Lung (tissue), 11 donors: ENCODE measurements at regions not wholly inside any gene's neighbourhood (a gene's known extent, or its start where the extent isn't known, plus 50 kb on each side); places are given as distances from the start of the nearest gene placed in this dataset.
"Not testable (repeated sequence)": the region's sequence is repeated elsewhere in the genome, so short reads cannot be mapped to it uniquely, and the experiment has no call there.

ENCODE experiments used
- ATAC-seq: fragments of 200-7000 bp; cut with Tn5 transposase; one replicate; pipeline ENCODE4 v1.9.1; 2020; ENCODE audit warnings: moderate number of reproducible peaks; ENCODE audit not compliant: insufficient read depth, low FRiP score
- DNase-seq, 3 donors: peaks; one replicate each; pipeline ENCODE4 v3.0.0-alpha.2; 2013 to 2017
- H3K27ac ChIP-seq, 2 donors: one replicate each; pipeline ENCODE4 v1.5.1; 2013; ENCODE audit warnings: mild to moderate bottlenecking in 2 of 2, moderate library complexity in 2 of 2, control low read depth in 1 of 2, inconsistent platforms in 1 of 2, low read depth in 1 of 2, low read length in 1 of 2
- H3K27me3 ChIP-seq, 3 donors: one replicate each; pipeline ENCODE4 v1.5.1; 2013; ENCODE audit warnings: low read length in 2 of 3; ENCODE audit not compliant: control insufficient read depth in 3 of 3, insufficient read depth in 3 of 3
- H3K36me3 ChIP-seq, 4 donors: one replicate each; pipeline ENCODE4 v1.5.1; 2013; ENCODE audit warnings: low read length in 4 of 4, mild to moderate bottlenecking in 1 of 4, moderate library complexity in 1 of 4; ENCODE audit not compliant: control insufficient read depth in 4 of 4, insufficient read depth in 4 of 4
- H3K4me1 ChIP-seq, 5 donors: one replicate each; pipeline ENCODE4 v1.5.1; 2013; ENCODE audit warnings: low read length in 5 of 5, mild to moderate bottlenecking in 2 of 5, moderate library complexity in 1 of 5; ENCODE audit not compliant: control insufficient read depth in 5 of 5, insufficient read depth in 5 of 5
- H3K4me3 ChIP-seq: one replicate; pipeline ENCODE4 v1.5.1; 2013; ENCODE audit warnings: mild to moderate bottlenecking, control low read depth, moderate library complexity
- H3K9ac ChIP-seq, 2 donors: one replicate each; pipeline ENCODE4 v1.5.1; 2013; ENCODE audit warnings: low read length in 2 of 2, control low read depth in 1 of 2; ENCODE audit not compliant: insufficient read depth in 1 of 2
- H3K9me3 ChIP-seq, 4 donors: one replicate each; pipeline ENCODE4 v1.5.1; 2013; ENCODE audit warnings: low read length in 3 of 4, mild to moderate bottlenecking in 1 of 4, moderate library complexity in 1 of 4; ENCODE audit not compliant: control insufficient read depth in 4 of 4, insufficient read depth in 3 of 4
- WGBS, 2 donors: extraction: QIAGEN DNeasy Blood & Tissue Kit; methylation state at CpG; one replicate each; pipeline ENCODE4 v1.1.7; 2013; 5-methylcytosine and 5-hydroxymethylcytosine counted together
- TF ChIP-seq, protein P1 (sequence below): IDR thresholded peaks from 2 replicates; pipeline ENCODE4 v1.5.1; 2012; ENCODE audit warnings: mild to moderate bottlenecking; ENCODE audit errors: control extremely low read depth, extremely low read depth
- donor health status: control.
- donor health status: control.
- donor health status: Bipolar disorder and iron deficiency.
- donor health status: healthy.
- donor health status: DM: yes; HTN: yes; CAD: no.

DNA sequence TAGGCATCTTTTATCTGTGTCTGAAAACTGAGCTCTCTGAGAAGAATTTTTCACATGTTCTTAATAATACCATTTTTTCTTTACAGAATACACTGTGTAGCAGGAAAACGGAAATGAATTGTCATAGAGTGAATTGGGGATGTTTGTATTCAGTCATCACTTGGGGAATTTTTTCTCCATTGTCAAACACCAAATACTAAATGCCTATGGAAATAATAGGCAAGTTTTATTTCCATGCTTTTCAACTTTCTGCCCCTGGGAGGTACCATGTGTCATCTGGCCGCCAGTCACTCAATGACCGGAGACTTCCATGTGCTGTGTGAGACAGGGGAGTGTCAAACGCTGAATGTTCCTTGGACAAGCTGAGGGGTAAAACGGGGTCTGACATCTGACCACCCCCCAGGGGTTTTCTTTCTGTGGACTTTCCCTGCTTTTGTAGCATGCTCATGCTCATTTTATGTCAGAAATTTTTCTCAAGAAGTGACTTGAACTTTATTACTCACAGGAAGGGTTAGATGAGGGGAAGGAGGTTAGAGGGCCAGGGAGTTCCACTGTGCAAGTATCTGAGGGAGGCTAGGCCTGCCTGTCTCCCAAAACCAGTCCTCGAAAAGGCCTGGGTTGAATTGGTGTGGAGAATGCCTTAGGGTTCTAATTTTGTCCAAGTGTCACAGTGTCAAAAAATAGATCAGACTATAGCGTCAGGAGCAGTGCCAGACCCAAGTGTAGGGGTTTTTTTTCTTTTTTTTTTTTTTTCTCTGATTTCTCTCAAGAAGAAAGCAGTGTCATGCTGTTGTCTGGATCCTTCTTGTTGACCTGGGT, 438.6 kb downstream of the AGTPBP1 start:
- TF ChIP-seq, protein P1, sequence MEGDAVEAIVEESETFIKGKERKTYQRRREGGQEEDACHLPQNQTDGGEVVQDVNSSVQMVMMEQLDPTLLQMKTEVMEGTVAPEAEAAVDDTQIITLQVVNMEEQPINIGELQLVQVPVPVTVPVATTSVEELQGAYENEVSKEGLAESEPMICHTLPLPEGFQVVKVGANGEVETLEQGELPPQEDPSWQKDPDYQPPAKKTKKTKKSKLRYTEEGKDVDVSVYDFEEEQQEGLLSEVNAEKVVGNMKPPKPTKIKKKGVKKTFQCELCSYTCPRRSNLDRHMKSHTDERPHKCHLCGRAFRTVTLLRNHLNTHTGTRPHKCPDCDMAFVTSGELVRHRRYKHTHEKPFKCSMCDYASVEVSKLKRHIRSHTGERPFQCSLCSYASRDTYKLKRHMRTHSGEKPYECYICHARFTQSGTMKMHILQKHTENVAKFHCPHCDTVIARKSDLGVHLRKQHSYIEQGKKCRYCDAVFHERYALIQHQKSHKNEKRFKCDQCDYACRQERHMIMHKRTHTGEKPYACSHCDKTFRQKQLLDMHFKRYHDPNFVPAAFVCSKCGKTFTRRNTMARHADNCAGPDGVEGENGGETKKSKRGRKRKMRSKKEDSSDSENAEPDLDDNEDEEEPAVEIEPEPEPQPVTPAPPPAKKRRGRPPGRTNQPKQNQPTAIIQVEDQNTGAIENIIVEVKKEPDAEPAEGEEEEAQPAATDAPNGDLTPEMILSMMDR = no peak
- Histone ChIP-seq H3K27me3 (no peaks in the 10 kb centered on the region), H3K4me1 (no peaks in the 10 kb centered on the region), H3K27ac (no peak overlapping the region), H3K9me3 (peaks cover 0 to 1% (median 0%) of the 10 kb centered on the region in 4 donors), H3K4me3 (no peak overlapping the region), H3K36me3 (no peaks in the 10 kb centered on the region), H3K9ac (no peak overlapping the region)
- 79 to 85% methylated on average over 7 of the region's 7 CpGs for WGBS, 2 donors
- no peak for ATAC-seq
- DNase-seq = no peak

DNA sequence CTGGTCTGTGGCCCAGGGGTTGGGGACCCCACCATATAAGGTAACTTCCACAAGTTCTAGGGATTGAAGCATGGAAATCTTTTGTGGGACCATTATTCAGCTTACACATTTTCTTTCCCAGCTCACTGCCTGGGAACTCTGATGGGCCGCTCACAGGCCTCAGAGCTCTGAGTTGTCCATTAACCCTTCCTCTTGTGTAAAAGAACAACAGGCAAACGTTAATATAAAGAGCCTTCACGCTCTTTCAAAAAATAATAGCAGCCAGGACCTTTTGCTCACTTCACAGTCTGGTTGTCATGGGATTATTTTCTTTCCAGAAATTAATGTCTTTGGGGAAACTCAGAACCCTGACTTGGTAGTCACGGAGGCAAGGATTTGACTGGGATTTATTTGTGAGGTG, 443.3 kb downstream of the AGTPBP1 start:
- Histone ChIP-seq H3K4me1 (no peaks in the 10 kb centered on the region), H3K4me3 (no peak overlapping the region), H3K9ac (no peak overlapping the region), H3K27ac (no peak overlapping the region), H3K9me3 (peaks cover 0 to 2% (median under 1%) of the 10 kb centered on the region in 4 donors), H3K36me3 (no peaks in the 10 kb centered on the region), H3K27me3 (no peaks in the 10 kb centered on the region)
- TF ChIP-seq, protein P1 = no peak
- DNase-seq (no peak), ATAC-seq (no peak)
- WGBS, 2 donors = 84 to 92% methylated on average over 4 of the region's 4 CpGs

DNA sequence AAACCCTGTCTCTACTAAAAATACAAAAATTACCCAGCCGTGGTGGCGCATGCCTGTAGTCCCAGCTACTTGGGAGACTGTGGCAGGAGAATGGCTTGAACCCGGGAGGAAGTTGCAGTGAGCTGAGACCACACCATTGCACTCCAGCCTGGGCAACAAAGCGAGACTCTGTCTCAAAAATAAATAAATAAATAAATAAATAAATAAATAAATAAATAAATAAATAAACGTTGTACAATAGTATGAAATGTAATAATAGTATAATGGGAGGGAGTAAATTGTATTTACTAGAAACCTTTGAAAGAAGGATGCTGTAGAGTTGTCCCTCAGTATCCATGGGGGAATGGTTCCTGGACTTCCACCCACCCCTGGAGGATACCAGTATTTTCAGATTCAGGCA, 446.5 kb downstream of the AGTPBP1 start:
- H3K27me3 ChIP-seq, H3K36me3 ChIP-seq, H3K27ac ChIP-seq, DNase-seq, H3K9me3 ChIP-seq, H3K4me1 ChIP-seq, H3K9ac ChIP-seq, ATAC-seq, H3K4me3 ChIP-seq: not testable (repeated sequence)
- 84 to 94% methylated on average over 5 of the region's 5 CpGs for WGBS, 2 donors

DNA sequence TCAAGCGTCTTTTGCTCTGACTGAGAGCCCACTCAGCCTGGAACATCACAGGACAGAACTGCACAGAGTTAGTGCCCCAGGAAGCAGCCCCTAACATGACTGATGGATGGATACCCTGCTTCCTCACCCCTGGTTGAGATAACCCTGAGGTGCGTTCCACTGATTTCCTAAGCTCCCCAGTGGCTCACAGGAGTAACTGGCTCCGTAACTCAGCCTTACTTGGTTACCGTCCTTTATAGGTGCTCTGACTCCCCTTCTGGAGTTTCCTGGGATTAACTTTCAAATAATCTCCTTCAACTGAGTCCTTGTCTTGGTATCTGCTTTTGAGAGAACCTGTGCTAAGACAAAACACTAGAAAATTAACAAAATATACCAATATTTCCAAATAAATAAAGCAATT, 449.5 kb downstream of the AGTPBP1 start:
- Histone ChIP-seq H3K4me1 (no peaks in the 10 kb centered on the region), H3K36me3 (no peaks in the 10 kb centered on the region), H3K9ac (no peak overlapping the region), H3K4me3 (no peak overlapping the region), H3K27me3 (no peaks in the 10 kb centered on the region), H3K9me3 (peaks cover 0 to 5% (median 0%) of the 10 kb centered on the region in 4 donors), H3K27ac (no peak overlapping the region)
- TF ChIP-seq, protein P1 = no peak
- DNase-seq = no peak
- no peak for ATAC-seq
- 70 to 74% methylated on average over 4 of the region's 4 CpGs for WGBS, 2 donors
